GM18858 (cell line): ENCODE measurements at regions not wholly inside any gene's neighbourhood (a gene's known extent, or its start where the extent isn't known, plus 50 kb on each side); places are given as distances from the start of the nearest gene placed in this dataset.

ENCODE experiments used
- ATAC-seq: cut with Tn5 transposase; IDR thresholded peaks from one replicate; pipeline ENCODE4 v1.9.1; 2021; ENCODE audit not compliant: unreplicated experiment

GRCh38 chr1:218754477-218754876 is 409.3 kb downstream of the TGFB2 start:
- no peak for ATAC-seq

DNA sequence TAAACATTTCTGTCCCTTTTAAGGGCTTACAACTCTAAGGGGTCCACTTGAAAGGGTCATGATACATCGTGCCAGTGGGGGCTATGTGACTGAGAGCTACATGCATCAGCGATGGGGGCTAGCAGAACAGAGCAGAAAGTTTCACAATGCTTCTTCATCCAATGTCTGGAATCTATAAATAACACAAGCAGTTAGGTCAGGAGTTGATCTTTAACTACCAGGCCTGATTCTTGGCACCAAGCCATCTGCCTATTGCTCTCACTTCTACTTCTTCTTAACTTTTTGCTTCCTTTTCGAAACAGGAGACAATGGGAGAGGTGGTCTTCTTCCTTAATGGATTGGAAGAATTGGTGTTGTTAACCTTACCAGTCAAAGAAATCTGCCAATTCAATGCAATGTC is 410.0 kb downstream of the TGFB2 start:
- ATAC-seq = no peak

DNA sequence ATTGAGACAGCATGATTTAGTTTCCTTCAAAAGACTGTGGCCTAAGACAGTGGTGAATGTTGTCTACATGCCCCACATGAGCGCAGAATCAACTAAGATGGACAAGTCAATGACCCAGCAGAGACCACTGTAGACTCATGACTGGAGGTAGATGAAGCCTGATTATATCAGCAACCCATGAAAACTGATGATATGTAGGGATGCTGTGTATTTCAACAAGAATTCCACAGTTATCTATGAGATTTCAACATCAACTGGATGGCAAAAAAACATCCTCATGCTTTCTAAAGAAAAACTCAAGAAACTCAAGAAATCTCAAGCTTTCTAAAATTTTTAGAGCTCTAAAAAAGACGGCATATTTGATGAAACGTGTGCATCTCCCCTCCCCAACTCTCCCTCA is 413.9 kb upstream of the LYPLAL1 start:
- ATAC-seq = no peak

DNA sequence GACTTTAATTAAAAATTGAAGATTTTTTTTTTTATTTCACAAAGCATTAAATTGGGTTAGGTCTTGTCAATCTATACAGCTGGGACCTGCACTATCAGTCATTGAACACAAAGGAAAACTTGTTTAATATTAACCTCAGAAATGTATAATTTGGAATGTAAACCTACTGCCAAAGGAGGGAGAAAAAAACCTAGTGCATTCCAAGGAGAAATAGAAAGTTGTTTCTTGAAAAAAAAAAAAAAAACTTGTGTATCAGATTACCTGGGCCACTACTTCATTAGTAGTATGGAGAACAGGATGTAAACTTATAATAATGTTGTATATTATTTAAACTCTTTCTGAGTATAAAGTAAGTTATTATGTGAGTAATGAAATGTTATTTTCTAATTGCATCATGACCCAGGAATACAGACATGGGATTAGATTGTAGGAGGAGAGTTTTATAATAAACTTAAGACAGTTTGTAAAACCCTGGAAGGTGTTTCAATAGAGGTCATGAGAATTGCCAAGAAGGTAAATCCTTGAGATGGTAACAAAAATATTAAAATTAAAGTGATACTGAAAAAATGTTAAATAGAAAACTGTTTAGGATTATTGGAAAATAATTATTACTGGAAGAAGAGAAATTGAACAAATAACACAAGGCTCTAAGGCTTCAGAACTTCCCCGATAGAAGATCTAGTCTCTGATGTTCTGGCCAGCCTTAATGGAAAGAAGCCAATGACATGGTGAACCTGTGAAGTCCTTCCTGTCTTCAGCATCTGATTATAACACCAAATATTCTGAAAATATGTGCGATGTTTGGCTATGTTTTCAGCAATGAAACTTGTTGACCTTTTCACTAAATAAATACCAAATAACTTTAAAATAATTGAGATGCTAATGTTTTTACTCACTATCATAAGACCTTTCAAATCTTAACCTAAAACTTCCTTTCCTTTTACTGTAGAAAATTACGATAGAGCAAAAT is 412.8 kb upstream of the LYPLAL1 start:
- ATAC-seq = no peak

DNA sequence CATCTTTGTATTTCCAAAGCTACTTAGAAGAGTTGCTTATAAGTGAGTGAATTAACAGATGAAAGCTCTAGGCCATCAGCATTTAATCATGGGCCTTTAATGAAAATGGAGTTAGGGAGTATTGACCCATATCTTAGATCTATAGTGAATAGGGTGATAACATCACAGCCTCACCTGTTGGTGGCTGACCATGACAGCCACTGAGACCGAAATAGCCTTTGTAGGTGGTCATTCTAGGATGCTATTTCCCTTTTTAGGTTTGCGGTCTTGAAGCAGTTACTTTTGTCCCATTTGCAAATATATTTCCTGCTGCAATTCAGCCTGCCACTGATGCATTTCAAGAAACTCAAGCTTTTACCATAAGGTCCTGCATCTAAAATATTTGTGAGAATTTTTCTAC is 410.1 kb upstream of the LYPLAL1 start:
- ATAC-seq = no peak

DNA sequence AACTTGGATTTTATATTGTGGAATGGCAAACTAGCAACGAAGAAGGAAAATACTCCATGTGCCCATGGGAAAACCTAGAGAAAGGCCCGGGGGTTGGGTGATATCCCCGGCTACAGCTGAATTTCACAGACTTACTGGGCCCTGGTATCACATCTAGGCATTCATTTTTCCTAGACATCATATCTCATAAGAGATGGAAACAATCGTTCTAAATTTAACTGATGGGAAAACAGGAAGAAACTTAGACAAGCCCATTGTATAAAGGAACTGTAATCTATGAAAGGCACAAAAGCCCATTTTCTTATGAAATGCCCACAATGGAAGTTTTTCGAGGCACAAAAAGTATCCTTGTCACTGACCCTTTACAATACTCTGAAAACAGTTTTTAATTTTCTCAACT is 407.9 kb upstream of the LYPLAL1 start:
- no peak for ATAC-seq

DNA sequence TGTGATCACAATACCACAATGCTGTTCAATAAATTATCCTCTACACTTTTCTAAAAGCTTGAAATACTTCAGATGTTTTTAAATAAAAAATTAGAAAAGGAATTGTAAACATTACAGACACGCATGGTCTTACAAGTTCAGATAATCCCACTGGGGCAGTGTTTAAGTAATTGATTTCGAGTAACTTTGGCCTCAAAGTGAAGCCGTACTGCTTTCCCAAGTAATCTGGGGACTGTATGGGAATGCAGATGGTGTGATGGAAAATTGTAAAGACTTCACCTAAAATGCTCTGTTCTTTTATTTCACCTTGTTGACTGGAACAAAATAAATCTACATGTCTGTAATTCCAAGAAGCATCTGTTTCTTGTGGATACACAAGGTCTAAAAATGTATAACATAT is 401.7 kb upstream of the LYPLAL1 start:
- ATAC-seq = no peak

GRCh38 chr1:218772575-218772974 is 401.1 kb upstream of the LYPLAL1 start:
- no peak for ATAC-seq

- ATAC-seq = no peak
Measured at GRCh38 chr1:218775501-218776021, 398.1 kb upstream of the LYPLAL1 start.

GRCh38 chr1:218778257-218779126 is 395.2 kb upstream of the LYPLAL1 start:
- ATAC-seq = no peak

GRCh38 chr1:218779341-218780100 is 394.2 kb upstream of the LYPLAL1 start:
- no peak for ATAC-seq

GRCh38 chr1:218783131-218783530 is 390.5 kb upstream of the LYPLAL1 start:
- ATAC-seq = no peak

GRCh38 chr1:218783916-218784315 is 389.8 kb upstream of the LYPLAL1 start:
- ATAC-seq = no peak

DNA sequence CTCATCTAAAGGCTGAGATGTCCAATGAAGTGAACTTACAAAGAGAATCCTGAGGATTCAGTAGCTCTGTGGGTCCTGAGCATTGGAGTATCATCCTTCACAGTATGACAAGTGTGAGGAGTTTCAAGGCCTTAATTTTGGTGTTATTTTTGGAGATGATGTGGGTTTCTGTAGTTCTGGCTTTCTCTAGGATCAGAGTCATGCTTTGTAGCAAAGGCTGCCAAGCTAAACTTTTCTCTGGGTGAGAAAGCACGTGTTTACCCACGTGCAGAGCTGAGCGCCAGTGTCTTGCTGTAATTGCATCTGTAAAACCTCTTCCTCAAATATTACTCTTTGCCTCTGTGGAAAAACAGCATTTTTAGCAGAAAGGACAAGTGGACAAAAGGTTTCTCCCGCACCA is 387.8 kb upstream of the LYPLAL1 start:
- ATAC-seq = no peak

- no peak for ATAC-seq
Measured at GRCh38 chr1:218787826-218788225, 385.9 kb upstream of the LYPLAL1 start.

DNA sequence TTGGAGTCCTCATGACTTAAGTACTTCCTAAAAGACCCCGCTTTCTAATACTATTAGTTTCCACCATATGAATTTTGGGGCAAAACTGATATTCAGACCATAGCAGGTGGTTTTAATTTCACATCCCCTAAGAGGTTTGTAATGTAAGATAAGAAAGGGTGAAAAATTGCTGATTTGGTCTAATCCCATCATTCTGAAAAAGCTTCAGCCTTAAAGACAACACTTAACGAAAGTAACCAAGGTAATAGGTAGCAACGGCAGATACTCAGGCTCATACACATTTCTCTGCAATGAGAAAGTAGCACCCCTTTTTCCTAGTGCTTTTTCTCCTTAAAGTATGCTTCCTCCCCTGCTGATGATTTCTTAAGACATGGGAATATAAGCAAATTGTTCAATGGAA is 376.9 kb upstream of the LYPLAL1 start:
- no peak for ATAC-seq

DNA sequence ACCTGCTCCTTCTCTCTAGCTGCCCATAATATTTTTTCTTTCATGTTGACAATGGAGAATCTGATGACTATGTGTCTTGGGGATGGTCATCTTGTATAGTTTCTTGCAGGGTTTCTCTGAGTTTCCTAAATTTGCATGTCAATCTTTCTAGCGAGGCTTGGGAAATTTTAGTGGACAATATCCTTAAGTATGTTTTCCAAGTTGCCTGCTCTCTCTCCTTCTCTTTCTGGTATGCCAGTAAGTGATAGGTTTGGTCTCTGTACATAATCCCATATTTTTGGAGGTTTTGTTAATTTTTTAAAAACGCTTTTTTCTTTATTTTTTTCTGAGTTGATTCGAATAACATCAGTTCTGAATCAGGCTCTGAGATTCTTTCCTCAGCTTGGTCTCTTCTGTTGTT is 370.9 kb upstream of the LYPLAL1 start:
- ATAC-seq = no peak

DNA sequence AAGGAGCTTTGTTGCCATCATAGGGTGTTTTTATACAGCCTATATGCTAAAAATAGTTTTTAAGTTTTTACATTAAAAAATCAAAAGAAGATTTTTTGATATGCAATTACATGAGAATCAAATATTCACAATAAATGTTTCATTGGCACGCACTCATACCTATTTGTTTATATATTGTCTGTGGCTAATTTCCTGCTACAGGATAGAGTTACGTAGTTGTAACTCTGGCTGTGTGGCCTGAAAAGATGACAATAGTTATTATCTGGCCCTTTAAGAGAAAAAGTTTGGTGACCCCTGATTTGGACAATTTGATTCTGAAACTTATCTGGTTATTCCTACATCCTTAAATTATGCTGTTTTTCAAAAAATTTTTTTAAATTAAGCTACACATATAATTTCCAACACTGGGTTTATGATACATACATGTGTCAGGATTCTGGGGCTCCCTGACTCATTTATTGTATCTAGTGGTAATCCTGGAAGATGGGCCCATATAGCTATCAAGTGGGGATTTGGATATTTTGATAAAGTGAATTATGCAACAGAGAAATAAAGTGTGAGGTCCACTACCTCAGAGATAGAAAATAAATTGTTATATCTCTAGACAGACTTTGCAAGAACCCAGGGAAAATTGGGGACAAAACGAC is 370.2 kb upstream of the LYPLAL1 start:
- ATAC-seq = no peak

GRCh38 chr1:218804014-218804785 is 369.5 kb upstream of the LYPLAL1 start:
- ATAC-seq = no peak

DNA sequence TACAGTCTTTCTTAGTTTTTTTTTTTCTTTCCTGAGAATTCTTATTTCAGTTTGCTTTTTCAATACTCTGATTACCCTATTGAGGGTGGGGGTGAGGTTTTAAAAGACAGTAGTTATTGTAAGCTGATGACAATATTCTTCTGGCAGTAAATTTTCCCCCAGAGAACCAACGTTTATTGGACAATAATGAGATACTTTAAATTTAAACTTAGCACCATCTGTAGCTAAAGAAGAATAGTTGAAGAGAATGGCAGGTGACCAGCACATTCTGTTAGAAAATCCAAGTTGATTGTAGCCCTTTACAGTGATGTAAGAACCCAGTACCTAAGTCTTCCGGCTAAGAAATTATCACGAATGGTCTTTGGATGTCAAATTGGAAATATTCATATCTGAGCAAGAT is 364.6 kb upstream of the LYPLAL1 start:
- no peak for ATAC-seq
